ENCODE measurements at regions not wholly inside any gene's neighbourhood (a gene's known extent, or its start where the extent isn't known, plus 50 kb on each side); places are given as distances from the start of the nearest gene placed in this dataset.

DNA sequence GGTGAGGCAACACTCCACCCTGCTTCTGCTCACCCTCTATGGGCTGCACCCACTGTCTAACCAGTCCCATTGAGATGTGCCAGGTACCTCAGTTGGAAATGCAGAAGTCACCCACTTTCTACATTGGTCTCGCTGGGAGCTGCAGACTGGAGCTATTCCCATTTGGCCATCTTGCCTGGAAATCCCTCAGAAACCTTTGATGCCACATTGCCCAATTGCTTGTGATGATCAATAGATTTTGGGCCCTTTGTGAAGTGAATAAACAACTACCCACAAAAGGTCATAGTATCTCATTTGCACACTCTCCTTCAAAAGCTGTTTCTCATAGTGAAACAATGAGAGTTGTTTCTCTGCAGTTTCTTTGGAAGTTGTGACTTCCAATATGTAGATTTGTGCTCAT lies 742.9 kb downstream of the INHBA start:
- TF ChIP-seq EZH2phosphoT487 (conservative IDR thresholded peaks at IDR 0.05; ENCODE audit: low read length) = no peak
- TF ChIP-seq CTCF (IDR thresholded peaks at IDR 0.05; ENCODE audit: insufficient read depth, low read length, poor library complexity, severe bottlenecking) = no peak
- H3K4me2 ChIP-seq (ENCODE audit: low read depth, low read length, poor library complexity, severe bottlenecking) = no peak overlapping the region
- no peaks in the 10 kb centered on the region for H3K27me3 ChIP-seq (ENCODE audit: low read length)
- no peak overlapping the region for H2AFZ ChIP-seq (ENCODE audit: low read depth, low read length, severe bottlenecking)
- no peaks in the 10 kb centered on the region for H3K9me2 ChIP-seq (replicated peaks; ENCODE audit: insufficient read depth, low read length)
- H3K9ac ChIP-seq (ENCODE audit: low read length) = no peak overlapping the region
- H3F3A ChIP-seq (ENCODE audit: insufficient read depth) = no peaks in the 10 kb centered on the region
- H3K36me3 ChIP-seq (ENCODE audit: low read length) = no peaks in the 10 kb centered on the region
- no peak overlapping the region for H3K4me3 ChIP-seq (ENCODE audit: insufficient read depth, low read length, poor library complexity, severe bottlenecking)
- H4K20me1 ChIP-seq (ENCODE audit: low read depth, low read length) = no peaks in the 10 kb centered on the region
- H3K27ac ChIP-seq (ENCODE audit: low read depth, low read length) = no peak overlapping the region
- H3K79me2 ChIP-seq (ENCODE audit: insufficient read depth, low read length) = no peaks in the 10 kb centered on the region
- H3K9me3 ChIP-seq (ENCODE audit: insufficient read depth, low read length) = no peaks in the 10 kb centered on the region

DNA sequence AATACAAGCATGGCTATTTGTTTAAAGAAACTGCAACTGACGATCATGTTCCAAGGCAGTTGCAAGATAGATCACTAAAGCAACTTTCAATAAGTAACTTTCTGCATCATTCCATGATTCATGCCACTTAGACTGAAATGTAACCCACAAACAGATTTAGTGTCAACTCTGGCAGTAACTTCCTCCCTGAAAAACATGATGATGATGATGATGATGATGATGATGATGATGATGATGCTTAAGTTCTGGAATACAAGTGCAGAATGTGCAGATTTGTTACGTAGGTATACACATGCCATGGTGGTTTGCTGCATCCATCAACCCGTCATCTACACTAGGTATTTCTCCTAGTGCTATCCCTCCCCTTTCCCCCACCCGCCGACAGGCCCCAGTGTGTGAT lies 754.7 kb downstream of the INHBA start:
- no peaks in the 10 kb centered on the region for H3K79me2 ChIP-seq (ENCODE audit: insufficient read depth, low read length)

DNA sequence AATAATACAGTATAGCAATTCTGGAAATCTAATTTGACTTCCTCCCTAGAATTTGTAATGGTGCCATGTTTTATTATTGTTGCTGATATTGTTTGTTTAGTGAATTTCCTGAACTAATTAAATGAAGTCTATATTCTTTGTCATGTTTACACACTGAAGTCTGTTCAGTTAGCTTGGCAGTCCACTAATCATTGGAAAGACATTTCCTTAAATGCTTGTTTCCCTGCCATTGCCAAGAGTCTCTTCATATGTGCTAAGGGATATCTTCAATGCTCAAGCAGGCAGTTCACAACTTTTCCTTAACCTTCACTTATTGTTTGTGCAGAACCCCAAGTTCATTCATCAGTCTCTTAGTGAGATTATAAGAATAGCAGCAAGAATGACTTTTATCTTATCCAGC lies 755.3 kb downstream of the INHBA start:
- no peak overlapping the region for H3K9ac ChIP-seq (ENCODE audit: low read length)
- no peaks in the 10 kb centered on the region for H3K27me3 ChIP-seq (ENCODE audit: low read length)
- no peak overlapping the region for H3K27ac ChIP-seq (ENCODE audit: low read depth, low read length)
- H3K4me2 ChIP-seq (ENCODE audit: low read depth, low read length, poor library complexity, severe bottlenecking) = no peak overlapping the region
- peaks cover 11% of the 10 kb centered on the region for H3K36me3 ChIP-seq (ENCODE audit: low read length)
- H3K79me2 ChIP-seq (ENCODE audit: insufficient read depth, low read length) = no peaks in the 10 kb centered on the region
- peaks cover 34% of the 10 kb centered on the region; the same call in 1 of the 2 replicates for H3K9me3 ChIP-seq (ENCODE audit: insufficient read depth, low read length)
- no peaks in the 10 kb centered on the region for H3K9me2 ChIP-seq (replicated peaks; ENCODE audit: insufficient read depth, low read length)
- H2AFZ ChIP-seq (ENCODE audit: low read depth, low read length, severe bottlenecking) = no peak overlapping the region
- no peak overlapping the region for H3K4me3 ChIP-seq (ENCODE audit: insufficient read depth, low read length, poor library complexity, severe bottlenecking)
- no peaks in the 10 kb centered on the region for H3F3A ChIP-seq (ENCODE audit: insufficient read depth)
- H4K20me1 ChIP-seq (ENCODE audit: low read depth, low read length) = no peaks in the 10 kb centered on the region
- no peak for TF ChIP-seq CTCF (IDR thresholded peaks at IDR 0.05; ENCODE audit: insufficient read depth, low read length, poor library complexity, severe bottlenecking)
- TF ChIP-seq EZH2phosphoT487 (conservative IDR thresholded peaks at IDR 0.05; ENCODE audit: low read length) = no peak

More for the DNA sequence above, 754.7 kb downstream of the INHBA start:
- Histone ChIP-seq H3K9ac (ENCODE audit: low read length) (no peak overlapping the region), H2AFZ (ENCODE audit: low read depth, low read length, severe bottlenecking) (no peak overlapping the region), H3K4me2 (ENCODE audit: low read depth, low read length, poor library complexity, severe bottlenecking) (no peak overlapping the region), H3K4me3 (ENCODE audit: insufficient read depth, low read length, poor library complexity, severe bottlenecking) (no peak overlapping the region), H3F3A (ENCODE audit: insufficient read depth) (no peaks in the 10 kb centered on the region), H3K36me3 (ENCODE audit: low read length) (peaks cover 11% of the 10 kb centered on the region), H3K9me2 (replicated peaks; ENCODE audit: insufficient read depth, low read length) (no peaks in the 10 kb centered on the region), H4K20me1 (ENCODE audit: low read depth, low read length) (no peaks in the 10 kb centered on the region), H3K27ac (ENCODE audit: low read depth, low read length) (no peak overlapping the region), H3K9me3 (ENCODE audit: insufficient read depth, low read length) (peaks cover 34% of the 10 kb centered on the region; the same call in 1 of the 2 replicates), H3K27me3 (ENCODE audit: low read length) (no peaks in the 10 kb centered on the region)
- TF ChIP-seq CTCF (IDR thresholded peaks at IDR 0.05; ENCODE audit: insufficient read depth, low read length, poor library complexity, severe bottlenecking) = no peak
- no peak for TF ChIP-seq EZH2phosphoT487 (conservative IDR thresholded peaks at IDR 0.05; ENCODE audit: low read length)

Measured in SU-DHL-6 (cell line).